NCI-H1436 treated with DMSO at 0.1 percent for 48 hours (cell line): ENCODE measurements at regions not wholly inside any gene's neighbourhood (a gene's known extent, or its start where the extent isn't known, plus 50 kb on each side); places are given as distances from the start of the nearest gene placed in this dataset.
"Not testable (repeated sequence)": the region's sequence is repeated elsewhere in the genome, so short reads cannot be mapped to it uniquely, and the experiment has no call there.

Experiments
- DNase-seq: peaks from one replicate; lab custom pipeline; 2025; lab: John Stamatoyannopoulos, UW

- DNase-seq, result no peak
Measured at GRCh38 chr9:90060256-90060655, 455.4 kb downstream of the GADD45G start.

- no peak for DNase-seq
Measured at GRCh38 chr9:90061187-90061586, 456.4 kb downstream of the GADD45G start.

DNA sequence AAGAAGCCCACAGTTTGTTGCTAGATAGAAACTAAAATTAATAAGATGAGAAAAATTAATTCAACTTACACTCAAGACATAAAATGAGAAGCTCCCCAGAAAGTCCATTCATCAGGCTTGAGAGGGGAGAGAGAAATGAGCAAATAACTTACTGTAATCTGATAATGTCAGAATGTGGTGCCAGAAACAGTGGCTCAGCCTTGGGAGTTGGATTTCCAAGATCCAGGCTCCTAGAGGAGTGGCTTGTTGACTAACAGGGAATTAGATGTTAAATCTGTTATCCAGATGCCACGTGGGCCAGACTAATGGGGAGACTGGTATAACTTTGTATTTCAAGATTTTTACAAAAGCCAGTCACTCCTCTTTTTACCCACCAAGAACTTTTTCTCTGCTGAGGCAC is 458.2 kb downstream of the GADD45G start:
- no peak for DNase-seq

DNA sequence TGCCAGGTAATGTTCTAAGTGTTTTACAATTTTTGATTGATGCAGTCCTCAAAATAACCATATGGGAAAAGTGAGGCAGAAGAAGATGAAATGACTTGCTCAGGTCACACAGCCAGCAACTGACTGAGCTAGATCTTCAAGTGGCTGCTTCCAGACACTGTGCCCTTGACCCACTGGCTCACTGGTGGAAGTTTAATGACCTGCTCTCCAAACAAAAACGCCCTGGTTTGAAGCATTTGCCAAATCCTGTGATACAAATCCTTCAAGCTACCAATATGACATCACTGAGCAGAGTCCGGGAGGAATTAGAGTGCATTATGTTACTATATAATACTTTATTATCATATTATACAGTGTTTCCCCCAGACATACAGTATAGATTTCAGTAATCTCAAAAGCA is 459.4 kb downstream of the GADD45G start:
- no peak for DNase-seq

GRCh38 chr9:90064971-90065370 is 460.2 kb downstream of the GADD45G start:
- DNase-seq, result no peak

- no peak for DNase-seq
Measured at GRCh38 chr9:90065851-90066250, 461.0 kb downstream of the GADD45G start.

GRCh38 chr9:90069085-90069484 is 464.3 kb downstream of the GADD45G start:
- DNase-seq, result no peak

DNA sequence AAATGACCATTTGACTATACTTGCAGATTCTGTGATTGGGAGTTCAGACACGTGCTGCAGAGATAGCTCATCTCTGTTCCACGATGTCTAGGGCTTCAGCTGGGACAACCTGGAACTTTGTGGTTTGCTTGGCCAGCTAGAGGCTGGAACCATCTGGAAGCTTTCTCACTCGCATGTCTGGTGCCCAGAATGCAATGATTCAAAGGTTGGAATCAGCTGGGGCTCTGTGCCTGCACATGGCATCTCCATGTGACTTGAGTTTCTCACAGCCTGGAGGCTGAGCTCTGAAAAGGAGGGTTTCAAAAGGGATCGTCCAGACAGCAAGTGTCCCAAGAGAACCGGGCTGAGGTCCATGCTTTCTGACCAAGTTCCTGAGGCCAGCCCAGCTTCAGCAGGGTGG is 465.2 kb downstream of the GADD45G start:
- DNase-seq, result no peak

- no peak for DNase-seq
Measured at GRCh38 chr9:90070469-90070868, 465.7 kb downstream of the GADD45G start.

- DNase-seq, result no peak
Measured at GRCh38 chr9:90070931-90071660, 466.3 kb downstream of the GADD45G start.

GRCh38 chr9:90073186-90073945 is 468.6 kb downstream of the GADD45G start:
- no peak for DNase-seq

DNA sequence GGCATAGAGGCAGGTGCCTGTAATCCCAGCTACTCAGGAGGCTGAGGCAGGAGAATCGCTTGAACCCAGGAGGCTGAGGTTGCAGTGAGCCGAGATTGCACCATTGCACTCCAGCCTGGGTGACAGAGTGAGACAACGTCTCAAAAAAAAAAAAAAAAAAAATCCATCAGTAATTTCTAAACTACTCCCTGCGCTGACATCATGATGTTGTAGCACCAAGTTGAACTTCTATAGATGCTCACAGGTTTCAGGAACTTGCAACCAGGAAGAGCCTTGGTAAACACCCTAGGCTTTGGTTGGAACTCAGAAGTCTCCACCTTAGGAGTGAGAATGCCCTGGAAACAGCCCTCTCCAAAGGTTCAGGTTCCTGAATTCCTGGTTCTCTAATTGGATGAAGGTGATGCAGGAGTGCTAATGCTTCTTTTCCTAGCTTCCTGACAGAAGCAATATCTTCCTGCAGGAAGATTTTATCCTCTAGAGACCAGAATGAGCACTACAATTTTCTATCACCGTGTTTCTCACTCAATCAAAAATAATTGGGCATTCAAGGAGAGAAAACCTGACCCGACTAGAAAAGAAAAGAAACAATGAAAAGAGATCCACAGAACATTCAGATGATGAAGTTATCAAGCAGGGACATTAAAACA is 469.6 kb downstream of the GADD45G start:
- DNase-seq, result no peak

- DNase-seq, result not testable (repeated sequence)
Measured at GRCh38 chr9:90077598-90077997, 472.8 kb downstream of the GADD45G start.

GRCh38 chr9:90078988-90079421 is 474.2 kb downstream of the GADD45G start:
- no peak for DNase-seq

DNA sequence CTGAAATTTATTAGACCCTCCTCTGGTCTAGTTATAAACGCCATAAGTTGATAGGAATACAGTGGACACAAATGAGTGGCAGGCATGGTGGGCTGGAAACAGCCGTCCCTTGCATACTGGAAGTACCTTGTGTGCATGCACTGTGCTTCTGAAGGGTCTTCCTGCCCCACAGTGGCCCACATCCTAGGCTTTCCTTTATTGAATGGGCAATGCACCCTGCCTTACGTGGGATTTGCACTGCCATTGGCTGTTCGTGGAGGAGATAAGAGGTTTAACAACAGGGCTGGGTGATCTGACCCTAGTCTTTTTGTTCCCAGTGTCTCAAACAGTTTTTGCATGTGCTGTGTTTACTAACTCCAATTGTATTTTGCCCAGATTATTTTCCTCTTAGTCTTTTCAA is 480.8 kb downstream of the GADD45G start:
- DNase-seq, result no peak

GRCh38 chr9:90086101-90086511 is 481.3 kb downstream of the GADD45G start:
- DNase-seq, result no peak

GRCh38 chr9:90088434-90088833 is 483.6 kb downstream of the GADD45G start:
- DNase-seq, result no peak

DNA sequence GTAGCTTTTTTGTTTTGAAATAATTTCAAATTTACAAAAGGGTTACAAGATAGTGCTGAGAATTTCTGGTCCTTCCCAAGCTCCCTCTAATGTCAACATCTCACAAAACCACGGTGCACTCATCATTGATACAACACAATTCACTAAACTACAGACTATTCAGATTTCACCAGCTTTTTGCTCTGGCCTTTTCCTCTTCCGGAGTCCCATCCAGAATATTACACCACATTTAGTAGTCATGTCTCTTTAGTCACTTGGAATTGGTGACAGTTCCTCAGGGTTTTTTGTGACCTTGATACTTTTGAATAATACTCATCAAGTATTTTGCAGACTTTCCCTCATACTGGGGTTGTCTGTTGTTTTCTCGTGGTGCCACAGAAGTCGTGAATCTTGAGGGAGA is 484.0 kb downstream of the GADD45G start:
- DNase-seq, result no peak

DNA sequence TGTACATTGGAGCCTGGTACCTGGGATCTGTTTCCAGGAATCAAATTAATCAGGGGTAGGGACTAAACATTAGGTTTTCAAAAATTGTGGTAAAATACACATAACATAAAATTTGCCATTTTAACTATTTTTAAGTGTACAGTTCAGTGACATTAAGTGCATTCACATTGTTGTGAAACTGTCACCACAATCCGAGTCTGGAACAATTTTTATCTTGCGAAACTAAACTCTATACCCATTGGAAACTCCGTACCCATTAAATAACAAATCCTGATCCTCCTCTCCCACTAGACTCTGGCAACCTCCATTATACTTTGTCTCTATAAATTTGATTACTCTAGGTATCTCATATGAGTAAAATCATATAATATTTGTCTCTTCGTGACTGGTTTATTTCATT is 486.2 kb downstream of the GADD45G start:
- DNase-seq, result no peak

GRCh38 chr9:90092508-90092907 is 487.7 kb downstream of the GADD45G start:
- no peak for DNase-seq

DNA sequence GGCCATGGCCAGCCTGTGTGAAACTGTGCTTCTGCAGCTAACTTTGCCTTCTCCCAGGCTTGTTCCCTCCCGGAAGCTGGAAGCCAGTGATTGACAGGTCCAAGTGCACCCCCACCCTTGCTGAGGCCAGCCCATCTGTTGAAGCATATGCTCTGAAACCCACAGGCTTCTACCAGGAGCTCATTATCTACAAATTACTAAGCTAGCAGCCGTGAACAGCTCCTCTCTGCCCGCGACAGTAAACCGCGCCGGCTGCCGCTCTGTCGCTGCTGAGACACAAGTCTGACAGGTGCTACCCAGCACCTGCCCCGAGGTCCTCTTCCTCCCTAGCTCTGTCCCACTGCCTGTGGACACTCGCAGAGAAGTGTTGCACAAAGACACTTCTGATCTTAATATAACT is 490.9 kb downstream of the GADD45G start:
- peak; percentile 70 for DNase-seq

DNA sequence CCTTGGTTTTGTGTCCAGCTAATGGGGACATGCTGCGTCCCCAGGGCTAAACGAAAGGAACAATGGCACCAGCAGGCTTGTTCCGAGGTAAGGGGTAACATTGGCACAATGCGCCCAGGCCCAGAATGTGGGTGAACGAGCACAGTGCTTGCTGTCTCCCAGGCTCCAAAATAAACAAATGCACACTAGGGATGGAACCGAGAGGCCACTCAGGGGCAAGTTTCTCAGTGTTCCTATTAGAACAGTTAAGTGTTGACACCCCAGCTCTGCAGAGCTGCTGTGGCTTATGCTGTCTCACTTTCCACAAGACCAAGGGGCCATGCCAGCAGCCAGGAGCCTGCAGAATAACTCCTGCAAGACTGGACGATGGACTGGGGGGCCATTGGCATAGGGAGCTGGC is 492.4 kb downstream of the GADD45G start:
- DNase-seq, result no peak

- no peak for DNase-seq
Measured at GRCh38 chr9:90098408-90098807, 493.6 kb downstream of the GADD45G start.
